OCI-LY7 (cell line): ENCODE measurements at regions not wholly inside any gene's neighbourhood (a gene's known extent, or its start where the extent isn't known, plus 50 kb on each side); places are given as distances from the start of the nearest gene placed in this dataset.

ENCODE experiments used
- BruUV-seq: library from RNA; stranded (reverse); fragments of 400-500 nt; replicated peaks from 2 replicates; lab custom pipeline; 2021; lab: Mats Ljungman, UMichigan
- CTCF ChIA-PET: fragments of 300-600 bp; sonication (Branson Sonifier 250); formaldehyde crosslinking; loops from one replicate; lab custom pipeline; 2022; ENCODE audit warnings: antibody characterized with exemption; ENCODE audit not compliant: unreplicated experiment; lab: Charles Lee
- POLR2A ChIA-PET: fragments of 300-600 bp; sonication (Branson Sonifier 250); formaldehyde crosslinking; loops from one replicate; lab custom pipeline; 2022; ENCODE audit warnings: antibody characterized with exemption; lab: Charles Lee
- DNase-seq: peaks from one replicate; pipeline ENCODE4 v3.0.0-alpha.2; 2015; ENCODE audit warnings: low spot score
- H2AFZ ChIP-seq: fragments of 200-600 bp; sonication (generic), shearing (Covaris generic); 2 replicates; pipeline ENCODE4 v1.6.1; 2014; ENCODE audit warnings: mild to moderate bottlenecking, antibody characterized with exemption, low read length, moderate library complexity
- H3K27ac ChIP-seq: fragments of 200-600 bp; sonication (generic); 2 replicates; pipeline ENCODE4 v1.5.1; 2014; ENCODE audit warnings: mixed run types, low read depth, mild to moderate bottlenecking, moderate library complexity, low read length, inconsistent platforms; ENCODE audit not compliant: poor library complexity, severe bottlenecking
- H3K36me3 ChIP-seq: fragments of 200-600 bp; sonication (generic); 2 replicates; pipeline ENCODE4 v1.6.1; 2014; ENCODE audit warnings: mild to moderate bottlenecking, antibody characterized with exemption, low read length, moderate library complexity, mixed read lengths; ENCODE audit not compliant: insufficient read depth
- H3K4me1 ChIP-seq: fragments of 200-600 bp; sonication (generic); 2 replicates; pipeline ENCODE4 v1.5.1; 2014; ENCODE audit warnings: mild to moderate bottlenecking, low read length; ENCODE audit not compliant: insufficient read depth, poor library complexity, severe bottlenecking
- H3K4me2 ChIP-seq: fragments of 200-600 bp; sonication (generic); 2 replicates; pipeline ENCODE4 v1.6.1; 2014; ENCODE audit warnings: mild to moderate bottlenecking, low read length
- H3K4me3 ChIP-seq: fragments of 200-600 bp; sonication (generic); 2 replicates; pipeline ENCODE4 v1.5.1; 2014; ENCODE audit warnings: mild to moderate bottlenecking, low read depth, low read length; ENCODE audit not compliant: poor library complexity, severe bottlenecking
- H3K79me2 ChIP-seq: fragments of 200-600 bp; sonication (generic); 2 replicates; pipeline ENCODE4 v1.6.1; 2016; ENCODE audit warnings: low read depth, mild to moderate bottlenecking, low read length, moderate library complexity, mixed read lengths; ENCODE audit not compliant: insufficient read depth
- H3K9me2 ChIP-seq: fragments of 200-600 bp; sonication (generic); 2 replicates; pipeline ENCODE4 v1.6.1; 2016; ENCODE audit warnings: mild to moderate bottlenecking, low read length, mixed read lengths; ENCODE audit not compliant: insufficient read depth
- H3K9me3 ChIP-seq: fragments of 200-600 bp; sonication (generic); 2 replicates; pipeline ENCODE4 v1.6.1; 2014; ENCODE audit warnings: mild to moderate bottlenecking, mixed run types, low read length, mixed read lengths
- H4K20me1 ChIP-seq: fragments of 200-600 bp; sonication (generic); 2 replicates; pipeline ENCODE4 v1.6.1; 2014; ENCODE audit warnings: mild to moderate bottlenecking, antibody characterized with exemption, low read length, moderate library complexity, mixed read lengths; ENCODE audit not compliant: insufficient read depth
- CTCF ChIP-seq: fragments of 200-600 bp; sonication (generic); conservative IDR thresholded peaks from 2 replicates; pipeline ENCODE4 v1.5.1; 2014; ENCODE audit warnings: mild to moderate bottlenecking, antibody characterized with exemption, low read length, moderate library complexity, mixed read lengths
- EZH2phosphoT487 ChIP-seq: fragments of 200-600 bp; sonication (generic); IDR thresholded peaks from 2 replicates; pipeline ENCODE4 v1.6.1; 2018; ENCODE audit warnings: low read depth, borderline replicate concordance, mild to moderate bottlenecking, mixed run types, antibody characterized with exemption, low read length, moderate library complexity, mixed read lengths
- intact Hi-C: fragments of 100-400 bp; cut with micrococcal nuclease; formaldehyde crosslinking; loops from one replicate; pipeline ENCODE4 v1.10.0; 2022; ENCODE audit not compliant: unreplicated experiment

GRCh38 chr2:9700109-9700495, 69.3 kb upstream of the YWHAQ start:
- DNase-seq: no peak
- CTCF ChIA-PET: no interaction called here
- Histone ChIP-seq H3K4me3 (no peak overlapping the region), H4K20me1 (no peaks in the 10 kb centered on the region), H3K9me3 (no peaks in the 10 kb centered on the region), H3K36me3 (no peaks in the 10 kb centered on the region), H3K4me2 (no peak overlapping the region), H3K27ac (no peak overlapping the region), H3K4me1 (no peaks in the 10 kb centered on the region), H2AFZ (no peak overlapping the region), H3K9me2 (no peaks in the 10 kb centered on the region), H3K79me2 (no peaks in the 10 kb centered on the region)
- no TSS peak for BruUV-seq
- POLR2A ChIA-PET: no interaction called here
- intact Hi-C loops: no loop called here
- TF ChIP-seq EZH2phosphoT487 (no peak), CTCF (no peak)

GRCh38 chr2:9702604-9703084, 71.8 kb upstream of the YWHAQ start:
- no peak overlapping the region for H3K27ac ChIP-seq
- BruUV-seq: no TSS peak
- no peak overlapping the region for H2AFZ ChIP-seq
- no peak overlapping the region for H3K4me3 ChIP-seq
- H3K4me1 ChIP-seq: no peaks in the 10 kb centered on the region
- ChIA-PET CTCF (no interaction called here), POLR2A (no interaction called here)
- no peak for TF ChIP-seq CTCF
- no peaks in the 10 kb centered on the region for H3K9me3 ChIP-seq
- DNase-seq: no peak
- H3K4me2 ChIP-seq: no peak overlapping the region
- no peaks in the 10 kb centered on the region for H3K79me2 ChIP-seq
- intact Hi-C loops: no loop called here
- H3K36me3 ChIP-seq: no peaks in the 10 kb centered on the region
- H3K9me2 ChIP-seq: no peaks in the 10 kb centered on the region
- no peaks in the 10 kb centered on the region for H4K20me1 ChIP-seq

GRCh38 chr2:9703085-9703678, 72.4 kb upstream of the YWHAQ start:
- CTCF ChIA-PET: no interaction called here
- TF ChIP-seq CTCF (no peak), EZH2phosphoT487 (no peak)
- Histone ChIP-seq H3K4me2 (no peak overlapping the region), H3K9me2 (no peaks in the 10 kb centered on the region), H3K27ac (no peak overlapping the region), H4K20me1 (no peaks in the 10 kb centered on the region), H3K79me2 (no peaks in the 10 kb centered on the region), H3K4me3 (no peak overlapping the region), H3K36me3 (no peaks in the 10 kb centered on the region), H3K4me1 (no peaks in the 10 kb centered on the region), H3K9me3 (no peaks in the 10 kb centered on the region), H2AFZ (no peak overlapping the region)
- DNase-seq: no peak
- BruUV-seq: no TSS peak
- intact Hi-C loops: no loop called here
- POLR2A ChIA-PET: no interaction called here
